Natural killer cell treated with Interleukin-12 subunit alpha and Interleukin-12 subunit beta and Interleukin-15 and Interleukin-18, amount 100 ng/mL, for 72 hours (primary cell): ENCODE measurements at regions not wholly inside any gene's neighbourhood (a gene's known extent, or its start where the extent isn't known, plus 50 kb on each side); places are given as distances from the start of the nearest gene placed in this dataset.
"Not testable (repeated sequence)": the region's sequence is repeated elsewhere in the genome, so short reads cannot be mapped to it uniquely, and the experiment has no call there.

ENCODE experiments used
- ATAC-seq, 2 donors: fragments of 150-1000 bp; cut with Tn5 transposase in 1 of 2; sonication (Bioruptor Pico), chemical (Tn5 transposase) in 1 of 2; 2 replicates each; pipeline ENCODE4 v1.10.0; 2021
- DNase-seq: peaks from one replicate; pipeline ENCODE4 v3.0.0; 2022; ENCODE audit warnings: low spot score
- H3K27ac Mint-ChIP-seq, 2 donors: 1 replicate in 1 of 2; 2 replicates in 1 of 2; pipeline ENCODE4 v1.8.0; 2022; ENCODE audit warnings: mixed read lengths in 2 of 2, mild to moderate bottlenecking in 1 of 2, moderate library complexity in 1 of 2
- H3K27me3 Mint-ChIP-seq, 2 donors: 1 replicate in 1 of 2; 2 replicates in 1 of 2; pipeline ENCODE4 v1.8.0; 2022; ENCODE audit warnings: mixed read lengths in 2 of 2
- H3K36me3 Mint-ChIP-seq: one replicate; pipeline ENCODE4 v1.8.0; 2022; ENCODE audit warnings: mixed read lengths
- H3K4me1 Mint-ChIP-seq, 2 donors: 1 replicate in 1 of 2; 2 replicates in 1 of 2; pipeline ENCODE4 v1.8.0; 2022; ENCODE audit warnings: low read depth in 2 of 2, mixed read lengths in 2 of 2, mild to moderate bottlenecking in 1 of 2
- H3K4me3 Mint-ChIP-seq: one replicate; pipeline ENCODE4 v1.8.0; 2022; ENCODE audit warnings: mixed read lengths
- H3K9me3 Mint-ChIP-seq: 2 replicates; pipeline ENCODE4 v1.8.0; 2022; ENCODE audit warnings: mixed read lengths

- no peaks in the 10 kb centered on the region for H3K36me3 Mint-ChIP-seq
- no peak overlapping the region for H3K27ac Mint-ChIP-seq
- H3K4me3 Mint-ChIP-seq, result no peak overlapping the region
- DNase-seq (no peak), ATAC-seq (no peak)
- no peaks in the 10 kb centered on the region for H3K4me1 Mint-ChIP-seq
- H3K27me3 Mint-ChIP-seq, result peaks cover 2 to 4% of the 10 kb centered on the region in 2 donors
- no peaks in the 10 kb centered on the region for H3K9me3 Mint-ChIP-seq
Observed at GRCh38 chr21:15199414-15200383, 134.9 kb upstream of the NRIP1 start.

- peaks cover 9 to 25% of the 10 kb centered on the region in 2 donors for H3K27me3 Mint-ChIP-seq
- no peaks in the 10 kb centered on the region for H3K36me3 Mint-ChIP-seq
- H3K27ac Mint-ChIP-seq, result no peak overlapping the region
- no peak for DNase-seq
- H3K4me3 Mint-ChIP-seq, result no peak overlapping the region
- ATAC-seq, result no peak
- no peaks in the 10 kb centered on the region for H3K4me1 Mint-ChIP-seq
- no peaks in the 10 kb centered on the region for H3K9me3 Mint-ChIP-seq
Observed at GRCh38 chr21:15203740-15204139, 138.9 kb upstream of the NRIP1 start.

- no peak overlapping the region for H3K4me3 Mint-ChIP-seq
- H3K4me1 Mint-ChIP-seq, result no peaks in the 10 kb centered on the region
- peaks cover 9 to 25% of the 10 kb centered on the region in 2 donors for H3K27me3 Mint-ChIP-seq
- ATAC-seq (no peak), DNase-seq (no peak)
- H3K9me3 Mint-ChIP-seq, result no peaks in the 10 kb centered on the region
- no peaks in the 10 kb centered on the region for H3K36me3 Mint-ChIP-seq
- H3K27ac Mint-ChIP-seq, result no peak overlapping the region
Observed at GRCh38 chr21:15204140-15204969, 139.6 kb upstream of the NRIP1 start.

- H3K4me1 Mint-ChIP-seq, result no peaks in the 10 kb centered on the region
- H3K36me3 Mint-ChIP-seq, result no peaks in the 10 kb centered on the region
- H3K4me3 Mint-ChIP-seq, result no peak overlapping the region
- H3K27me3 Mint-ChIP-seq, result peaks cover 9 to 25% of the 10 kb centered on the region in 2 donors
- DNase-seq (no peak), ATAC-seq (no peak)
- H3K27ac Mint-ChIP-seq, result no peak overlapping the region
- H3K9me3 Mint-ChIP-seq, result no peaks in the 10 kb centered on the region
Observed at GRCh38 chr21:15204970-15205286, 140.1 kb upstream of the NRIP1 start.

GRCh38 chr21:15206514-15206913 lies 141.7 kb upstream of the NRIP1 start:
- Mint-ChIP-seq H3K27me3 (peaks cover 9 to 25% of the 10 kb centered on the region in 2 donors), H3K9me3 (no peaks in the 10 kb centered on the region), H3K36me3 (no peaks in the 10 kb centered on the region), H3K27ac (no peak overlapping the region), H3K4me3 (no peak overlapping the region), H3K4me1 (peaks cover 4 to 7% of the 10 kb centered on the region in 2 donors)
- no peak for DNase-seq
- no peak for ATAC-seq

GRCh38 chr21:15207231-15207630 lies 142.4 kb upstream of the NRIP1 start:
- Mint-ChIP-seq H3K4me3 (no peak overlapping the region), H3K27me3 (peaks cover 7 to 25% of the 10 kb centered on the region in 2 donors), H3K4me1 (peaks cover 6 to 10% of the 10 kb centered on the region in 2 donors), H3K27ac (no peak overlapping the region), H3K36me3 (no peaks in the 10 kb centered on the region), H3K9me3 (no peaks in the 10 kb centered on the region)
- DNase-seq (no peak), ATAC-seq (no peak)

GRCh38 chr21:15207635-15208370 lies 143.0 kb upstream of the NRIP1 start:
- peaks cover 6 to 10% of the 10 kb centered on the region in 2 donors for H3K4me1 Mint-ChIP-seq
- no peaks in the 10 kb centered on the region for H3K9me3 Mint-ChIP-seq
- ATAC-seq (no peak), DNase-seq (no peak)
- H3K36me3 Mint-ChIP-seq, result no peaks in the 10 kb centered on the region
- no peak overlapping the region for H3K4me3 Mint-ChIP-seq
- H3K27me3 Mint-ChIP-seq, result peaks cover 7 to 27% of the 10 kb centered on the region in 2 donors
- H3K27ac Mint-ChIP-seq, result no peak overlapping the region

GRCh38 chr21:15208786-15209185 lies 144.0 kb upstream of the NRIP1 start:
- peaks cover 6 to 10% of the 10 kb centered on the region in 2 donors for H3K4me1 Mint-ChIP-seq
- no peak overlapping the region for H3K27ac Mint-ChIP-seq
- ATAC-seq, result no peak
- H3K9me3 Mint-ChIP-seq, result no peaks in the 10 kb centered on the region
- no peaks in the 10 kb centered on the region for H3K36me3 Mint-ChIP-seq
- no peak for DNase-seq
- H3K4me3 Mint-ChIP-seq, result no peak overlapping the region
- peaks cover 7 to 32% of the 10 kb centered on the region in 2 donors for H3K27me3 Mint-ChIP-seq

- Mint-ChIP-seq H3K4me1 (peaks cover 6 to 10% of the 10 kb centered on the region in 2 donors), H3K36me3 (no peaks in the 10 kb centered on the region), H3K4me3 (no peak overlapping the region), H3K27ac (no peak overlapping the region), H3K9me3 (no peaks in the 10 kb centered on the region), H3K27me3 (peaks cover 7 to 32% of the 10 kb centered on the region in 2 donors)
- DNase-seq, result no peak
- ATAC-seq, result no peak
Observed at GRCh38 chr21:15209224-15209623, 144.4 kb upstream of the NRIP1 start.

GRCh38 chr21:15210235-15210678 lies 145.5 kb upstream of the NRIP1 start:
- H3K27ac Mint-ChIP-seq, result no peak overlapping the region
- no peaks in the 10 kb centered on the region for H3K9me3 Mint-ChIP-seq
- no peaks in the 10 kb centered on the region for H3K36me3 Mint-ChIP-seq
- peaks cover 6 to 10% of the 10 kb centered on the region in 2 donors for H3K4me1 Mint-ChIP-seq
- no peak overlapping the region for H3K4me3 Mint-ChIP-seq
- ATAC-seq (peak in 1 of 2 donors; percentile 53), DNase-seq (no peak)
- H3K27me3 Mint-ChIP-seq, result peaks cover 4 to 23% of the 10 kb centered on the region in 2 donors

- Mint-ChIP-seq H3K36me3 (no peaks in the 10 kb centered on the region), H3K27ac (no peak overlapping the region), H3K4me3 (no peak overlapping the region), H3K4me1 (peaks cover 6 to 10% of the 10 kb centered on the region in 2 donors), H3K9me3 (no peaks in the 10 kb centered on the region), H3K27me3 (peaks cover 4 to 14% of the 10 kb centered on the region in 2 donors)
- ATAC-seq (no peak), DNase-seq (no peak)
Observed at GRCh38 chr21:15211491-15212133, 146.8 kb upstream of the NRIP1 start.

GRCh38 chr21:15212206-15212605 lies 147.4 kb upstream of the NRIP1 start:
- H3K4me3 Mint-ChIP-seq, result no peak overlapping the region
- DNase-seq (no peak), ATAC-seq (no peak)
- no peaks in the 10 kb centered on the region for H3K9me3 Mint-ChIP-seq
- H3K4me1 Mint-ChIP-seq, result peaks cover 6 to 10% of the 10 kb centered on the region in 2 donors
- H3K27ac Mint-ChIP-seq, result no peak overlapping the region
- peaks cover 4 to 14% of the 10 kb centered on the region in 2 donors for H3K27me3 Mint-ChIP-seq
- H3K36me3 Mint-ChIP-seq, result no peaks in the 10 kb centered on the region

GRCh38 chr21:15218476-15218875 lies 153.7 kb upstream of the NRIP1 start:
- H3K36me3 Mint-ChIP-seq, H3K9me3 Mint-ChIP-seq: not testable (repeated sequence)

More at GRCh38 chr21:15218476-15218875, 153.7 kb upstream of the NRIP1 start:
- not testable (repeated sequence) for H3K27ac Mint-ChIP-seq, H3K27me3 Mint-ChIP-seq, H3K4me1 Mint-ChIP-seq, H3K4me3 Mint-ChIP-seq, ATAC-seq, DNase-seq
